ENCODE measurements at regions not wholly inside any gene's neighbourhood (a gene's known extent, or its start where the extent isn't known, plus 50 kb on each side); places are given as distances from the start of the nearest gene placed in this dataset.

DNA sequence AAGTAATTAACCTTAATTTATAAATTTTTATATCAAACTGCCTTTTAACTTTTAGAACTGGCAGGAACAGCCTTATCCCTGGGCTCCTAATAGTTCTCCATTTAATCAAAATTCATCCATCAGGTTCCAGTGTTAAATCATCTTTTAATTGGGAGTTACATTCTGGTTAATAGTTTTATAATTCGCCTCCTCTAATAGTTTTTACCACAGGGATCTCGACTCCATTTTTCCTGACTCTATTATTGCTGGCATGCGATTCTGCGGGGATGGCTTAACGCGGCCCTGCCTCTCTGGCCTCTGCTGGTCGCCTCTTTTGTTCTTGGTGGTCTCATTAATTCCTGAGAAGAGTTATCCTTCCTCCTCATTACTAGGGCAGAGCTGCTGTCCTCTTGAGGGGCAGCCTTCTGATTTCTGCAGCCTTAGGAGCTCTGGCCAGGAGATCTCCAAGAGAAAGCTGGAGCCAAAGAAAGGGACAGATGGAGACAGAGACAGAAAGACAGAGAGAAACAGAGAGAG lies 71.1 kb downstream of the MRM1 start:
- no peak overlapping the region for H3K4me2 ChIP-seq (replicated peaks; ENCODE audit: extremely low read depth, low read length, poor library complexity, severe bottlenecking)
- no peaks in the 10 kb centered on the region for H3K36me3 ChIP-seq (replicated peaks in 1 of 2; ENCODE audit: control insufficient read depth in 1 of 2, insufficient read depth in 2 of 2, low read length in 2 of 2)
- H3K27ac ChIP-seq (ENCODE audit: low read depth in 1 of 2, low read length in 2 of 2) = no peak overlapping the region
- WGBS (ENCODE audit: insufficient coverage) = 90% methylated on average over 5 of the region's 7 CpGs
- Mint-ChIP-seq H3K4me3 (no peak overlapping the region), H3K27me3 (ENCODE audit: low read depth in 3 of 3) (peaks cover 6 to 18% (median 12%) of the 10 kb centered on the region in 3 donors), H3K4me1 (peaks cover 8% of the 10 kb centered on the region), H3K36me3 (no peaks in the 10 kb centered on the region), H3K27ac (peak overlapping the region in 1 of 7 donors; percentile 54), H3K9me3 (no peaks in the 10 kb centered on the region)
- no peaks in the 10 kb centered on the region for H4K20me1 ChIP-seq (ENCODE audit: insufficient read depth, low read length)
- TF ChIP-seq, protein P1, sequence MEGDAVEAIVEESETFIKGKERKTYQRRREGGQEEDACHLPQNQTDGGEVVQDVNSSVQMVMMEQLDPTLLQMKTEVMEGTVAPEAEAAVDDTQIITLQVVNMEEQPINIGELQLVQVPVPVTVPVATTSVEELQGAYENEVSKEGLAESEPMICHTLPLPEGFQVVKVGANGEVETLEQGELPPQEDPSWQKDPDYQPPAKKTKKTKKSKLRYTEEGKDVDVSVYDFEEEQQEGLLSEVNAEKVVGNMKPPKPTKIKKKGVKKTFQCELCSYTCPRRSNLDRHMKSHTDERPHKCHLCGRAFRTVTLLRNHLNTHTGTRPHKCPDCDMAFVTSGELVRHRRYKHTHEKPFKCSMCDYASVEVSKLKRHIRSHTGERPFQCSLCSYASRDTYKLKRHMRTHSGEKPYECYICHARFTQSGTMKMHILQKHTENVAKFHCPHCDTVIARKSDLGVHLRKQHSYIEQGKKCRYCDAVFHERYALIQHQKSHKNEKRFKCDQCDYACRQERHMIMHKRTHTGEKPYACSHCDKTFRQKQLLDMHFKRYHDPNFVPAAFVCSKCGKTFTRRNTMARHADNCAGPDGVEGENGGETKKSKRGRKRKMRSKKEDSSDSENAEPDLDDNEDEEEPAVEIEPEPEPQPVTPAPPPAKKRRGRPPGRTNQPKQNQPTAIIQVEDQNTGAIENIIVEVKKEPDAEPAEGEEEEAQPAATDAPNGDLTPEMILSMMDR (IDR thresholded peaks at IDR 0.05) = no peak
- H3K27me3 ChIP-seq (ENCODE audit: control insufficient read depth in 2 of 2, insufficient read depth in 2 of 2, low read length in 2 of 2) = no peaks in the 10 kb centered on the region
- H3K4me1 ChIP-seq (ENCODE audit: control insufficient read depth in 1 of 2, insufficient read depth in 2 of 2, low read length in 2 of 2) = peaks cover 0 to 6% of the 10 kb centered on the region in 2 donors
- DNase-seq = no peak
- intact Hi-C loops (cut with micrococcal nuclease) = no loop called here
- no peak overlapping the region for H3K9ac ChIP-seq (ENCODE audit: insufficient read depth, low read length, poor library complexity, severe bottlenecking)
- no peak overlapping the region for H2AFZ ChIP-seq (ENCODE audit: insufficient read depth, low read depth, low read length, poor library complexity, severe bottlenecking)
- no peak overlapping the region for H3K4me3 ChIP-seq (replicated peaks in 1 of 3; ENCODE audit: low read depth in 2 of 3, low read length in 3 of 3)
- H3K9me3 ChIP-seq (replicated peaks in 1 of 2; ENCODE audit: control insufficient read depth in 1 of 2, insufficient read depth in 1 of 2, low read length in 2 of 2) = no peaks in the 10 kb centered on the region
- H3K79me2 ChIP-seq (ENCODE audit: insufficient read depth, low read length) = no peaks in the 10 kb centered on the region

DNA sequence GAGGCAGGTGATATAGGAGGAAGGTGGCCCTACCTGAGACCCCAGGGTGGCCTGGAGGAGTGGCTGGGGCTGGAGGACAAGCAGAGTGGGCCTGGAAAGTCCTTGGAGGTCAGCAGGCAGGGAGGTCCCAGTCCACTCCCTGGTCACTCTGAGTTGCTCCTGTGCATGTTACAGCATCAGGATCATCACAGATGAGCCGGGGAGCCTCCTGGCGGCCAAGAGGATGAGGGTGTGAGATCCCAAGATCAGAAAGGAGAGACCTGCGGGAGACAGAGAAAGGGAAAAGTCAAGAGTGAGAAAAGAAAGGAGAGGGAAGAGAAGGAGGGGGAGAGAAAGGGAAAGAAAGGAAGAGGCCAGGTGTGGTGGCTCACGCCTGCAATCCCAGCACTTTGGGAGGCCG lies 71.7 kb downstream of the MRM1 start:
- H3K9me3 Mint-ChIP-seq = no peaks in the 10 kb centered on the region
- H3K36me3 Mint-ChIP-seq = no peaks in the 10 kb centered on the region
- TF ChIP-seq, protein P1 (IDR thresholded peaks at IDR 0.05) = no peak
- Histone ChIP-seq H2AFZ (ENCODE audit: insufficient read depth, low read depth, low read length, poor library complexity, severe bottlenecking) (no peak overlapping the region), H3K36me3 (replicated peaks in 1 of 2; ENCODE audit: control insufficient read depth in 1 of 2, insufficient read depth in 2 of 2, low read length in 2 of 2) (no peaks in the 10 kb centered on the region), H4K20me1 (ENCODE audit: insufficient read depth, low read length) (no peaks in the 10 kb centered on the region), H3K27ac (ENCODE audit: low read depth in 1 of 2, low read length in 2 of 2) (no peak overlapping the region), H3K4me2 (replicated peaks; ENCODE audit: extremely low read depth, low read length, poor library complexity, severe bottlenecking) (no peak overlapping the region), H3K4me1 (ENCODE audit: control insufficient read depth in 1 of 2, insufficient read depth in 2 of 2, low read length in 2 of 2) (peaks cover 0 to 6% of the 10 kb centered on the region in 2 donors), H3K9me3 (replicated peaks in 1 of 2; ENCODE audit: control insufficient read depth in 1 of 2, insufficient read depth in 1 of 2, low read length in 2 of 2) (no peaks in the 10 kb centered on the region), H3K79me2 (ENCODE audit: insufficient read depth, low read length) (no peaks in the 10 kb centered on the region), H3K4me3 (replicated peaks in 1 of 3; ENCODE audit: low read depth in 2 of 3, low read length in 3 of 3) (no peak overlapping the region), H3K9ac (ENCODE audit: insufficient read depth, low read length, poor library complexity, severe bottlenecking) (no peak overlapping the region), H3K27me3 (ENCODE audit: control insufficient read depth in 2 of 2, insufficient read depth in 2 of 2, low read length in 2 of 2) (no peaks in the 10 kb centered on the region)
- DNase-seq = no peak
- 92% methylated on average over 4 of the region's 5 CpGs for WGBS (ENCODE audit: insufficient coverage)
- intact Hi-C loops (cut with micrococcal nuclease) = no loop called here
- no peak overlapping the region for H3K27ac Mint-ChIP-seq
- no peak overlapping the region for H3K4me3 Mint-ChIP-seq
- H3K4me1 Mint-ChIP-seq = peaks cover 8% of the 10 kb centered on the region
- H3K27me3 Mint-ChIP-seq (ENCODE audit: low read depth in 3 of 3) = peaks cover 6 to 18% (median 12%) of the 10 kb centered on the region in 3 donors
